ENCODE measurements at regions not wholly inside any gene's neighbourhood (a gene's known extent, or its start where the extent isn't known, plus 50 kb on each side); places are given as distances from the start of the nearest gene placed in this dataset.

- no peak for TF ChIP-seq CTCF (IDR thresholded peaks at IDR 0.05; ENCODE audit: low read depth, low read length)
- H3K4me3 ChIP-seq (replicated peaks in 1 of 2; ENCODE audit: low read depth in 2 of 2, low read length in 2 of 2), result no peak overlapping the region
- no peak for DNase-seq (ENCODE audit: low read depth in 2 of 2)
Measured at GRCh38 chr5:24068524-24068923, 561.1 kb downstream of the PRDM9 start.

- no peak overlapping the region for H3K4me3 ChIP-seq (replicated peaks in 1 of 2; ENCODE audit: low read depth in 2 of 2, low read length in 2 of 2)
- no peak for DNase-seq (ENCODE audit: low read depth in 2 of 2)
- no peak for TF ChIP-seq CTCF (IDR thresholded peaks at IDR 0.05; ENCODE audit: low read depth, low read length)
Measured at GRCh38 chr5:24073107-24073506, 565.7 kb downstream of the PRDM9 start.

- DNase-seq (ENCODE audit: low read depth in 2 of 2), result no peak
- no peak for TF ChIP-seq CTCF (IDR thresholded peaks at IDR 0.05; ENCODE audit: low read depth, low read length)
Measured at GRCh38 chr5:24080046-24080445, 564.7 kb downstream of the CDH10 start.

GRCh38 chr5:24094081-24094679 lies 550.6 kb downstream of the CDH10 start:
- no peak for TF ChIP-seq CTCF (IDR thresholded peaks at IDR 0.05; ENCODE audit: low read depth, low read length)
- H3K4me3 ChIP-seq (replicated peaks in 1 of 2; ENCODE audit: low read depth in 2 of 2, low read length in 2 of 2), result no peak overlapping the region
- DNase-seq (ENCODE audit: low read depth in 2 of 2), result no peak

More at GRCh38 chr5:24080046-24080445, 564.7 kb downstream of the CDH10 start:
- no peak overlapping the region for H3K4me3 ChIP-seq (replicated peaks in 1 of 2; ENCODE audit: low read depth in 2 of 2, low read length in 2 of 2)

- no peak for DNase-seq (ENCODE audit: low read depth in 2 of 2)
- H3K4me3 ChIP-seq (replicated peaks in 1 of 2; ENCODE audit: low read depth in 2 of 2, low read length in 2 of 2), result no peak overlapping the region
- no peak for TF ChIP-seq CTCF (IDR thresholded peaks at IDR 0.05; ENCODE audit: low read depth, low read length)
Measured at GRCh38 chr5:24102010-24102409, 542.8 kb downstream of the CDH10 start.

GRCh38 chr5:24103451-24104023 lies 541.2 kb downstream of the CDH10 start:
- no peak for TF ChIP-seq CTCF (IDR thresholded peaks at IDR 0.05; ENCODE audit: low read depth, low read length)
- DNase-seq (ENCODE audit: low read depth in 2 of 2), result no peak
- no peak overlapping the region for H3K4me3 ChIP-seq (replicated peaks in 1 of 2; ENCODE audit: low read depth in 2 of 2, low read length in 2 of 2)

Data from cardiac fibroblast (primary cell).